Activated naive CD4-positive, alpha-beta T cell treated with anti-CD3 and anti-CD28 coated beads, Interleukin-2, amount 10 ng/mL, durations not matched to agents 7 days and 5 days (primary cell): ENCODE measurements at regions not wholly inside any gene's neighbourhood (a gene's known extent, or its start where the extent isn't known, plus 50 kb on each side); places are given as distances from the start of the nearest gene placed in this dataset.

ENCODE experiments used
- CTCF ChIA-PET: fragments of 350-600 bp; sonication (Branson Sonifier 250); formaldehyde crosslinking; loops from one replicate; lab custom pipeline; 2021; ENCODE audit warnings: antibody characterized with exemption; lab: Charles Lee
- DNase-seq: peaks from one replicate; pipeline ENCODE4 v3.0.0-alpha.2; 2020
- H3K27ac Mint-ChIP-seq: one replicate; pipeline ENCODE4 v1.8.0; 2021; ENCODE audit warnings: mild to moderate bottlenecking, moderate library complexity, mixed read lengths
- H3K27me3 Mint-ChIP-seq: one replicate; pipeline ENCODE4 v1.8.0; 2021; ENCODE audit warnings: mild to moderate bottlenecking, mixed read lengths
- H3K36me3 Mint-ChIP-seq: one replicate; pipeline ENCODE4 v1.8.0; 2021; ENCODE audit warnings: mixed read lengths
- H3K4me1 Mint-ChIP-seq: one replicate; pipeline ENCODE4 v1.8.0; 2021; ENCODE audit warnings: mixed read lengths
- H3K4me3 Mint-ChIP-seq: one replicate; pipeline ENCODE4 v1.8.0; 2021; ENCODE audit warnings: mild to moderate bottlenecking, moderate library complexity, mixed read lengths
- H3K9me3 Mint-ChIP-seq: one replicate; pipeline ENCODE4 v1.8.0; 2021; ENCODE audit warnings: mixed read lengths

DNA sequence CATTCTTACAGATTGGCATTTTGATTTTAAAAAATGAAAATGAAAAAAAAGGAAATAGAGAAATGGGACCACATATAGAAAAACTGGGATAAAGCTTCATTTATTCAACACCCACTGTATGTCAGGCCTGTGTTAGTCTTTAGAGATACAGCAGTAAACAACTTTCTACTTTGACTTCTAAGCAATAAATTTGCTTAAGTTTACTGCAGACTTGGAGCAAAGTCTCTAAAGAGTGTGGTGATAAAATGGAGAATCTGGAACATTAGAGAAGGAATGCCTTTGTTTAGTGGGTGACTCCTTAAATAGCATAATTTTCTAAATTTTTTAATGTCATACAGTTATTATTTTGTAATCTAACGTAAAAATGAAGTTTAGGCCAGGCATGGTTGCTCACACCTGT, 80.7 kb upstream of the CNKSR3 start:
- DNase-seq = no peak
- CTCF ChIA-PET = no interaction called here
- H3K9me3 Mint-ChIP-seq = no peaks in the 10 kb centered on the region

DNA sequence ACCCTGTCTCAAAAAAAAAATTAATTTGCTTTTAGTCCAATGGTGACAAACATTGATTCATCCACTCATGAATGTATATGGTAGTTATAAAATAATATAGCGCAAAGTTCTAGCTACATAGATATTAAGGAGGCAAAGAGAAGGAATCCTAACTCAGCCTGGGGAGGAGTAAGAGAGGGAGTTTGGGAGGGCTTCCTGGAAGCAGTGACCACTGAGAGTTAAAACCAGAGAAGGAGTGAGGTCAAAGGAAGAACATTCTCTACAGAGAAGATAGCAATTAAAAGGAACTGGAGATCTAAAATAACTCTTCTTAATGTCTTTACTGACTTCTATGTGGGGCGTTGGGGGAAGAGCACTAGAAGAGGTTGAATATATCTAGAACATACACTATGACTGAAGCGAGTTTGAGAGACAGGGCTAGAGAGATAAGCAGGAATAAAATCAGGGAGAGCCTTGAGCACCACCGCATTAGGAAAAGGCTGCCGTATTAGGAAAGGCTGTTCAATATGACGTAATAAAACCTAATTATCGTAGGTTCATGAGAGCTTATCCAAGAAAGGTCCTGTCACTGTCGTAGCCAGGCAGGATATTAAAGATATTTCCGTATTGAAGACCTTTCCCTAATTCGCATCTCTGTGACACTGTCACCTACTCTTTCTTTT, 81.8 kb upstream of the CNKSR3 start:
- Mint-ChIP-seq H3K27me3 (peaks cover 3% of the 10 kb centered on the region), H3K4me1 (no peaks in the 10 kb centered on the region), H3K36me3 (no peaks in the 10 kb centered on the region), H3K4me3 (no peak overlapping the region), H3K27ac (no peak overlapping the region), H3K9me3 (no peaks in the 10 kb centered on the region)
- no peak for DNase-seq
- CTCF ChIA-PET = no interaction called here

More for the DNA sequence above, 80.7 kb upstream of the CNKSR3 start:
- Mint-ChIP-seq H3K36me3 (no peaks in the 10 kb centered on the region), H3K27ac (no peak overlapping the region), H3K4me3 (no peak overlapping the region), H3K4me1 (no peaks in the 10 kb centered on the region), H3K27me3 (peaks cover 6% of the 10 kb centered on the region)

DNA sequence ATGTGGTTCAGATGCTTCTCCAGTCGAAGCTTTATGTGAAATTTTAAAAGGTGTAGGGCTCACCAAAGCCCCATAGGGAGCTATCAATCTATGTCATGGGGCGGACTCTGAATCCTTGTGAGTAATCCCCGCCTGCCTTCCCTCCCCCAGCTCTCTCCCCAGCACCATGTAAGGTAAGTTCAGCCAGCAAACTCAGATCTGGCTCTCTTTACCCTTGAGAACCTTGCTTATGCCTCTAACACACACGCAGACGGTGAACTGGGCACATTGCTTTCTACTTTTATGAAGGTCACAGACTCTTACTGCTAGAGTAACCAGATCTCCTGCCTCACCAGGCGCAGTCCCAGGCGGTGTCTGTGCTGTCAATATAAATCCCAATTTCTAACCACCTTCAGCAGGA, 82.6 kb upstream of the CNKSR3 start:
- Mint-ChIP-seq H3K36me3 (no peaks in the 10 kb centered on the region), H3K9me3 (no peaks in the 10 kb centered on the region), H3K27ac (no peak overlapping the region), H3K4me1 (no peaks in the 10 kb centered on the region), H3K4me3 (no peak overlapping the region), H3K27me3 (peaks cover 3% of the 10 kb centered on the region)
- CTCF ChIA-PET = no interaction called here
- DNase-seq = no peak

DNA sequence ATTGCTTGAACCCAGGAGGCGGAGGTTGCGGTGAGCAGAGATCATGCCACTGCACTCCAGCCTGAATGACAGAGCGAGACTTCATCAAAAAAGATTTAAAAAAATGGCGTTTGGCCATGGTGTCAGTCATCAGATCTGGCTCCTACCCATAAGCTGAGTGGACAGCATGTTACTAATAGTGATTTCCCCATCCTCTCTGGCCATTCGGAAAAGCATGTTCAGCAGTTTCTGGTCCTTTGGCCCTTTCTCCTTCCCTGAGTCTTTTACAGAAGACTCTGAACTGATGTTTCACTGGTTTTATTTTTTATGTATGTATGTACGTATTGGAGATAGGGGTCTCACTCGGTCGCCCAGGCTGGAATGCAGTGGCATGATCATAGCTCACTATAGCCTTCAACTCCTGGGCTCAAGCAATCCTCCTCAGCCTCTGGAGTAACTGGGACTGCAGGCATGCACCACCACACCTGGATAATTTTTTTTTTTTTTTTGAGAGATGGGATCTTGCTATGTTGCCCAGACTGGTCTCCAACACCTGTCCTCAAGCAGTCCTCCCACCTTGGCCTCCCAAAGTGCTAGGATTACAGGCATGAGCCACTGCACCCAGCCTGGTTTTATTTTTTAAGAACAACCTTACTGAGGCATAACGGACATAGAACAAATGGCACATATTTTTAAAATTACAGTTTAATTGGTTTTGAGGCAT, 84.2 kb upstream of the CNKSR3 start:
- H3K4me3 Mint-ChIP-seq = no peak overlapping the region
- CTCF ChIA-PET = no interaction called here

DNA sequence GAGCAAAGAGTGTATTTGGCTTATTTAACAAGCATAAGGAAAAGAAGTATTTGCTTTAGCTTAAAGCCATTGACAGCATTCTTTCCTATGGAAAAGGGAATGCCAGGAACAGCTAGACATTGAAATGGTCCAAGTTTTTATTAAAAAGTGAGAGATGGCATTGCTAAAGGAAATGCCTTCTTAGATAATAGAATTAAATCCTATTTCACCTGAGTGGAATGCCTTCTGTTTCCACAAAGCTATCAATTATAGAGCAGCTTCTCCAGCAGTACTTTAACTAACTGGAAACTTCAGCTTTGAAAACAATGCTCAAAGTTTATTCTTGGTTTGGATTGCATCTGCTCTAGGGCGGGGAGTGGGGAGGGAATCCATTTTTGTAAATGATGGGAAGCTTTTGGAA, 85.1 kb upstream of the CNKSR3 start:
- Mint-ChIP-seq H3K4me3 (no peak overlapping the region), H3K9me3 (no peaks in the 10 kb centered on the region), H3K27me3 (peaks cover 3% of the 10 kb centered on the region), H3K27ac (no peak overlapping the region), H3K36me3 (no peaks in the 10 kb centered on the region), H3K4me1 (no peaks in the 10 kb centered on the region)
- CTCF ChIA-PET = no interaction called here
- no peak for DNase-seq

More for the DNA sequence above, 84.2 kb upstream of the CNKSR3 start:
- H3K27me3 Mint-ChIP-seq = peaks cover 3% of the 10 kb centered on the region
- H3K4me1 Mint-ChIP-seq = no peaks in the 10 kb centered on the region
- DNase-seq = no peak
- no peaks in the 10 kb centered on the region for H3K9me3 Mint-ChIP-seq
- no peak overlapping the region for H3K27ac Mint-ChIP-seq
- H3K36me3 Mint-ChIP-seq = no peaks in the 10 kb centered on the region

DNA sequence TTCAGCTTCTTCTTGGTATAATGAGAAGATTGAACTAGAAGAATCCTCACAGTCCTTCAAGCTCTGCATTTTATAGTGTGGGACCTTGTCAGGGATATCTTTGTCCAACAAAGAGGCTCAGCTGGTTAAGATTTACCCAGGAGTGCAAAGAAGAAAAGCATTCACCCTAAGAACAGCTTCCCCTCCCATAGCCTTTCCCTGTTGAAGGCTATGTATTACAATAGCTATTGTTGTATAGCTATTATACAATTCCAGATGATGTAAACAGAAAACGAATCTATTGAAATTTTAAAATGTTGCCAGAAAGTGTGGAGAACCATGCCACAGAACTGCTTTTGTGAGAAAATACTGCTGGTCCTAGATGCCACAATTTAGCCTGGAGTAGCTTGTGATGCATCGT, 85.5 kb upstream of the CNKSR3 start:
- no peak overlapping the region for H3K27ac Mint-ChIP-seq
- DNase-seq = no peak
- CTCF ChIA-PET = no interaction called here
- no peaks in the 10 kb centered on the region for H3K9me3 Mint-ChIP-seq
- H3K27me3 Mint-ChIP-seq = peaks cover 3% of the 10 kb centered on the region
- no peaks in the 10 kb centered on the region for H3K4me1 Mint-ChIP-seq
- H3K36me3 Mint-ChIP-seq = no peaks in the 10 kb centered on the region
- no peak overlapping the region for H3K4me3 Mint-ChIP-seq

- Mint-ChIP-seq H3K4me3 (no peak overlapping the region), H3K4me1 (no peaks in the 10 kb centered on the region), H3K27me3 (peaks cover 3% of the 10 kb centered on the region), H3K27ac (no peak overlapping the region), H3K9me3 (no peaks in the 10 kb centered on the region), H3K36me3 (no peaks in the 10 kb centered on the region)
- CTCF ChIA-PET = no interaction called here
- DNase-seq = no peak
Measured at GRCh38 chr6:154596701-154597100, 86.2 kb upstream of the CNKSR3 start.

GRCh38 chr6:154598399-154598798, 87.9 kb upstream of the CNKSR3 start:
- DNase-seq = no peak
- Mint-ChIP-seq H3K4me1 (no peaks in the 10 kb centered on the region), H3K36me3 (no peaks in the 10 kb centered on the region), H3K27me3 (peaks cover 3% of the 10 kb centered on the region), H3K9me3 (no peaks in the 10 kb centered on the region), H3K4me3 (no peak overlapping the region), H3K27ac (no peak overlapping the region)
- CTCF ChIA-PET = no interaction called here

DNA sequence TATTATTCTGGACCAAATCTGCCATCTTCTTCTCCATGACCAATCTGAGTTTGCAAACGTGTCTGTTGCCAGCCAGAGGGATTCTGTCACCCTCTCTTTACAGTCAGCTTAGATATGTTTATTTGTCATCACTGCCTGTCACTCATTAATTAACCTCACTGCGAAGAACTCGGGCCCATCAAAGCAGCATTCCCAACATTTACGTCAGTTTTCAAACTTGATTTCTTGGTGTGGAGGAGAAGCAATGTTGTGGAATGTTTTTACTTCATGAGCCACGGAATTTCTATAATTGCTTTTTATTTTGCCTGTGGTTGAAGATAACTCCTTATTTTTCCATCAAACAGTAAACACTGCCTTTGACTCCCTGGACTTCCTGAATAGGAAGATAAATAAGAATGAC, 91.8 kb upstream of the CNKSR3 start:
- Mint-ChIP-seq H3K4me1 (peaks cover 8% of the 10 kb centered on the region), H3K27me3 (peaks cover 6% of the 10 kb centered on the region), H3K27ac (no peak overlapping the region), H3K4me3 (no peak overlapping the region), H3K36me3 (no peaks in the 10 kb centered on the region), H3K9me3 (no peaks in the 10 kb centered on the region)
- DNase-seq = no peak
- CTCF ChIA-PET = no interaction called here

- Mint-ChIP-seq H3K4me1 (peaks cover 8% of the 10 kb centered on the region), H3K27me3 (peaks cover 6% of the 10 kb centered on the region), H3K27ac (no peak overlapping the region), H3K4me3 (no peak overlapping the region), H3K9me3 (no peaks in the 10 kb centered on the region), H3K36me3 (no peaks in the 10 kb centered on the region)
- no peak for DNase-seq
- CTCF ChIA-PET = no interaction called here
Measured at GRCh38 chr6:154602708-154603107, 92.2 kb upstream of the CNKSR3 start.

DNA sequence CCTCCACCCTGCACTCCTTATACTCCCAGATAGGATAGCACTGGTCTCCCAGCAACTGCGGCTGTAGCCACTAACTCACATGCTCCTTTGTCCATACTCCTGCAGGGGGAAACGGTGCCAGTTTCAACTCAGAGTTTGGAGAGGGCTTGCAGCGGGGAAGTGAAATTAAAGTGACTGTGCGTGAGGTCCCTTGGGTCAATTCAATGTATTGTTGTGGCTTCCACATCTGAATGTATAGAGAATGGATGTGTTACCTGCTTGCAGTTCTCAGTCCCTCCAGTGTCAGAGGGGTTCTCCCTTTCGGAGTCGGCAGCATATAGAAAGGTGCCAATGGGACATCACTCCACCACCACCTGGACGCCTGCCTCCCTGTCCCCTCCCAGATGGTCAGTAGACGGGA, 93.6 kb upstream of the CNKSR3 start:
- H3K36me3 Mint-ChIP-seq = no peaks in the 10 kb centered on the region
- H3K4me3 Mint-ChIP-seq = no peak overlapping the region
- no peak overlapping the region for H3K27ac Mint-ChIP-seq
- CTCF ChIA-PET = no interaction called here
- peaks cover 8% of the 10 kb centered on the region for H3K4me1 Mint-ChIP-seq
- H3K9me3 Mint-ChIP-seq = no peaks in the 10 kb centered on the region
- DNase-seq = no peak
- peaks cover 6% of the 10 kb centered on the region for H3K27me3 Mint-ChIP-seq

- Mint-ChIP-seq H3K27me3 (peaks cover 6% of the 10 kb centered on the region), H3K27ac (peak overlapping the region; percentile 15), H3K4me1 (peaks cover 8% of the 10 kb centered on the region), H3K4me3 (no peak overlapping the region), H3K36me3 (no peaks in the 10 kb centered on the region), H3K9me3 (no peaks in the 10 kb centered on the region)
- no peak for DNase-seq
- CTCF ChIA-PET = no interaction called here
Measured at GRCh38 chr6:154605178-154605881, 94.8 kb upstream of the CNKSR3 start.

DNA sequence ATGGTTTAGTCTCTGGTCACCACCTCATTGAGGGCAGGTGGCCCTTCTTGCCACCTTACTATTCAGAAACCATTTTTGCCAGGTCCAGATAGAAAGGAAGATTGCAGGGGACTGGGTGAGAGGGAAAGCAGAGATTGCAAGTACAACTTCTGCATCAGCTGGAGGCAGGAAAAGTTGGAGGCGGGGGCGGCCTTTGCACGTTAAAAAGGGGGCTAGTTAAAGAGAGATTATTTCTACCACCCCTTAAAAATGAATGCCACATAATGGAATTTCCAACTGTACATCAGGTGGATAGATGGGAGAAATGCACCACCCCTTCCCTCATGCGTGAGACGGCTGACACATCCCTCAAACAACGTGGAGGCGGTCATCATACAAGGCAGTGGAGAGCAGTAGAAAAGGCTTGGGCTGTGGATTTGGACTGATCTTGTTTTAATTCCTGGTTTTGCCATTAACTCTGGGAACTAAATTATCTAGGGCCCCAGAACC, 95.4 kb upstream of the CNKSR3 start:
- H3K4me1 Mint-ChIP-seq = peaks cover 8% of the 10 kb centered on the region
- DNase-seq = no peak
- no peak overlapping the region for H3K27ac Mint-ChIP-seq
- H3K27me3 Mint-ChIP-seq = peaks cover 6% of the 10 kb centered on the region
- no peak overlapping the region for H3K4me3 Mint-ChIP-seq
- H3K9me3 Mint-ChIP-seq = no peaks in the 10 kb centered on the region
- CTCF ChIA-PET = no interaction called here
- no peaks in the 10 kb centered on the region for H3K36me3 Mint-ChIP-seq

DNA sequence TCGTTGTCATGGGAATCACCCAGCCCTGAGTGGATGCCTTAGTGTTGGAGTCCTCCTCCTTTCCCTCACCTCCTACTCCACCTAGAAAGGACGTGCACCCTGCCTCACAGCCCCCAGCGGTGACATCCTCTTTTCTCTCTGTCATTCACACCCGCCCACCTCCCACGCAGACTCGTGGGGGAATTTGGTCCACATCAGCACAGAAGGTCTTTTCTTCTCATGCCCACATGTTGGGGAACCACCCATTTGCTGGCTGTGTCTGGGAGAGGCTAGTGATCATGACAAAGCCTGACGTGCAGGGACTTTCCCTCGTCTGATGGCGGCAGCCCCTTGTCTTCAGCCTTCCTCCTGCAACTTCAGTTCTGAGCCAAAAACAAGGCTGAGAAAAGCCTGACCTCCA, 96.0 kb upstream of the CNKSR3 start:
- no peak overlapping the region for H3K27ac Mint-ChIP-seq
- DNase-seq = peak; percentile 39
- no peaks in the 10 kb centered on the region for H3K9me3 Mint-ChIP-seq
- no peak overlapping the region for H3K4me3 Mint-ChIP-seq
- H3K4me1 Mint-ChIP-seq = peaks cover 8% of the 10 kb centered on the region
- CTCF ChIA-PET = no interaction called here
- H3K27me3 Mint-ChIP-seq = peaks cover 6% of the 10 kb centered on the region
- no peaks in the 10 kb centered on the region for H3K36me3 Mint-ChIP-seq

- CTCF ChIA-PET = no interaction called here
- Mint-ChIP-seq H3K4me1 (peaks cover 8% of the 10 kb centered on the region), H3K27me3 (peaks cover 6% of the 10 kb centered on the region), H3K4me3 (no peak overlapping the region), H3K27ac (no peak overlapping the region), H3K36me3 (no peaks in the 10 kb centered on the region), H3K9me3 (no peaks in the 10 kb centered on the region)
- no peak for DNase-seq
Measured at GRCh38 chr6:154606860-154607259, 96.4 kb upstream of the CNKSR3 start.
